HCT116 (cell line): ENCODE measurements at regions not wholly inside any gene's neighbourhood (a gene's known extent, or its start where the extent isn't known, plus 50 kb on each side); places are given as distances from the start of the nearest gene placed in this dataset.

ENCODE experiments used
- ATAC-seq: fragments of 200-7000 bp; cut with Tn5 transposase; 2 replicates; pipeline ENCODE4 v1.9.1; 2020; ENCODE audit warnings: mild to moderate bottlenecking, moderate library complexity
- BruUV-seq: library from RNA; stranded (reverse); fragments of 400-500 nt; replicated peaks from 2 replicates; lab custom pipeline; 2021; lab: Mats Ljungman, UMichigan
- CTCF ChIA-PET: fragments of 300-600 bp; sonication (Branson Sonifier 250); formaldehyde crosslinking; loops from one replicate; lab custom pipeline; 2021; ENCODE audit warnings: antibody characterized with exemption; lab: Charles Lee
- POLR2A ChIA-PET: fragments of 300-600, 350-600 bp; sonication (Branson Sonifier 250); formaldehyde crosslinking; loops from one replicate; lab custom pipeline; 2021; ENCODE audit warnings: antibody characterized with exemption; lab: Charles Lee
- RAD21 ChIA-PET, 2 experiments: fragments of 300-600 bp; sonication (Branson Sonifier 250); formaldehyde crosslinking; loops; one replicate each; lab custom pipeline; 2023; ENCODE audit warnings: low total read pairs in 2 of 2; ENCODE audit not compliant: uncharacterized antibody in 2 of 2, unreplicated experiment in 2 of 2, low non-redundant PET in 1 of 2; lab: Charles Lee
- DNase-seq: peaks from one replicate; pipeline ENCODE4 v3.0.0-alpha.2; 2010; ENCODE audit warnings: low read depth, low spot score
- H2AFZ ChIP-seq: fragments of 200-600 bp; shearing (Covaris generic), sonication (generic); 2 replicates; pipeline ENCODE4 v1.6.1; 2017; ENCODE audit warnings: low read depth, mixed run types, mixed read lengths, antibody characterized with exemption, low read length; ENCODE audit not compliant: poor library complexity, severe bottlenecking
- H3K27ac ChIP-seq: 2 replicates; pipeline ENCODE4 v1.5.1; 2012; ENCODE audit warnings: low read depth, low read length
- H3K27me3 ChIP-seq: fragments of 200-600 bp; sonication (generic); 2 replicates; pipeline ENCODE4 v1.6.1; 2016; ENCODE audit warnings: mixed run types, low read length, mixed read lengths; ENCODE audit not compliant: insufficient read depth
- H3K36me3 ChIP-seq, 2 experiments: fragments of 200-500 bp in 1 of 2; fragments of 200-600 bp in 1 of 2; sonication (Bioruptor generic) in 1 of 2; sonication (generic) in 1 of 2; 2 replicates each; pipeline versions ENCODE4 v1.5.1 to v1.6.1; 2014 to 2016; ENCODE audit warnings: low read length in 2 of 2, inconsistent platforms in 1 of 2, mixed read lengths in 1 of 2, mixed run types in 1 of 2; ENCODE audit not compliant: insufficient read depth in 2 of 2, control insufficient read depth in 1 of 2
- H3K4me1 ChIP-seq, 2 experiments: fragments of 200-600 bp in 1 of 2; sonication (generic) in 1 of 2; 2 replicates each; pipeline versions ENCODE4 v1.5.1 to v1.6.1; 2012 to 2017; ENCODE audit warnings: low read length in 2 of 2, inconsistent platforms in 1 of 2, mild to moderate bottlenecking in 1 of 2, mixed read lengths in 1 of 2, mixed run types in 1 of 2, moderate library complexity in 1 of 2; ENCODE audit not compliant: insufficient read depth in 2 of 2, control insufficient read depth in 1 of 2
- H3K4me2 ChIP-seq: fragments of 200-600 bp; sonication (generic); 2 replicates; pipeline ENCODE4 v1.6.1; 2017; ENCODE audit warnings: mixed run types, low read length, mixed read lengths
- H3K4me3 ChIP-seq, 2 experiments: fragments of 200-600 bp in 1 of 2; sonication (generic) in 1 of 2; replicated peaks in 1 of 2; 2 replicates each; pipeline ENCODE4 v1.5.1; 2011 to 2016; ENCODE audit warnings: low read length in 2 of 2, control low read depth in 1 of 2, low read depth in 1 of 2, mild to moderate bottlenecking in 1 of 2, mixed read lengths in 1 of 2, mixed run types in 1 of 2
- H3K79me2 ChIP-seq: fragments of 200-600 bp; sonication (generic); 2 replicates; pipeline ENCODE4 v1.6.1; 2017; ENCODE audit warnings: mild to moderate bottlenecking, mixed run types, low read length, moderate library complexity, mixed read lengths; ENCODE audit not compliant: insufficient read depth
- H3K9ac ChIP-seq: fragments of 200-600 bp; sonication (generic); 2 replicates; pipeline ENCODE4 v1.6.1; 2016; ENCODE audit warnings: low read length, mixed read lengths
- H3K9me2 ChIP-seq: fragments of 200-600 bp; sonication (generic), shearing (Covaris generic); 2 replicates; pipeline ENCODE4 v1.6.1; 2017; ENCODE audit warnings: mixed run types, mild to moderate bottlenecking, moderate library complexity; ENCODE audit not compliant: insufficient read depth
- H3K9me3 ChIP-seq, 2 experiments: fragments of 200-500 bp in 1 of 2; fragments of 200-600 bp in 1 of 2; sonication (Bioruptor generic) in 1 of 2; sonication (generic) in 1 of 2; 2 replicates each; pipeline ENCODE4 v1.6.1; 2014 to 2017; ENCODE audit warnings: low read length in 2 of 2, mixed read lengths in 2 of 2, inconsistent platforms in 1 of 2, low read depth in 1 of 2, mild to moderate bottlenecking in 1 of 2, mixed run types in 1 of 2, moderate library complexity in 1 of 2; ENCODE audit not compliant: control insufficient read depth in 1 of 2, insufficient read depth in 1 of 2
- H4K20me1 ChIP-seq: fragments of 200-600 bp; sonication (generic), shearing (Covaris generic); 2 replicates; pipeline ENCODE4 v1.6.1; 2017; ENCODE audit warnings: mixed run types, mild to moderate bottlenecking, moderate library complexity; ENCODE audit not compliant: insufficient read depth
- CBX3 ChIP-seq: IDR thresholded peaks from 2 replicates; pipeline ENCODE4 v1.6.1; 2012; ENCODE audit warnings: low read depth
- ELF1 ChIP-seq: IDR thresholded peaks from 2 replicates; pipeline ENCODE4 v1.6.1; 2012; ENCODE audit warnings: low read depth, borderline replicate concordance
- FOSL1 ChIP-seq: IDR thresholded peaks from 2 replicates; pipeline ENCODE4 v1.6.1; 2012; ENCODE audit warnings: low read depth
- SP1 ChIP-seq: IDR thresholded peaks from 2 replicates; pipeline ENCODE4 v1.6.1; 2012; ENCODE audit warnings: low read depth
- YY1 ChIP-seq: IDR thresholded peaks from 2 replicates; pipeline ENCODE4 v1.6.1; 2011; ENCODE audit warnings: low read length, low read depth, moderate library complexity, mild to moderate bottlenecking; ENCODE audit not compliant: insufficient replicate concordance; ENCODE audit errors: extremely low read depth
- ZBTB33 ChIP-seq: IDR thresholded peaks from 2 replicates; pipeline ENCODE4 v1.6.1; 2011; ENCODE audit warnings: mild to moderate bottlenecking, low read length, moderate library complexity; ENCODE audit not compliant: insufficient replicate concordance; ENCODE audit errors: extremely low read depth
- ZNF274 ChIP-seq: fragments of 200-500 bp; sonication (Bioruptor generic); IDR thresholded peaks from 2 replicates; pipeline ENCODE4 v1.6.1; 2014; ENCODE audit warnings: mild to moderate bottlenecking, low read depth, low read length, inconsistent platforms
- intact Hi-C: fragments of 100-400 bp; cut with micrococcal nuclease; formaldehyde crosslinking; loops from 2 replicates; pipeline ENCODE4 v1.10.0; 2022

- TF ChIP-seq ELF1 (no peak), ZNF274 (no peak), YY1 (no peak), ZBTB33 (no peak), CBX3 (no peak), FOSL1 (no peak)
These were observed 67.9 kb upstream of the EYA4 start (continued) for GRCh38 chr6:133173276-133173675.

- RAD21 ChIA-PET = no interaction called here
- peaks cover 7% of the 10 kb centered on the region; the same call in 1 of the 2 replicates for H3K27me3 ChIP-seq
- no peak overlapping the region for H3K4me2 ChIP-seq
- H3K9ac ChIP-seq = no peak overlapping the region
- no peaks in the 10 kb centered on the region for H3K9me3 ChIP-seq
- DNase-seq = no peak
- no peaks in the 10 kb centered on the region for H3K4me1 ChIP-seq
- CTCF ChIA-PET = no interaction called here
- POLR2A ChIA-PET = no interaction called here
- H3K27ac ChIP-seq = no peak overlapping the region
- no peak overlapping the region for H3K4me3 ChIP-seq
- H3K36me3 ChIP-seq = no peaks in the 10 kb centered on the region
- no peaks in the 10 kb centered on the region for H3K9me2 ChIP-seq
- no peak for TF ChIP-seq SP1
- TF ChIP-seq, all 23 proteins: peak for 0
- intact Hi-C loops = no loop called here
- no peak for ATAC-seq
- Histone ChIP-seq H4K20me1 (no peaks in the 10 kb centered on the region), H3K79me2 (no peaks in the 10 kb centered on the region), H2AFZ (no peak overlapping the region)
- no TSS peak for BruUV-seq
These were observed 61.7 kb upstream of the EYA4 start for GRCh38 chr6:133179481-133179880.
